GM18520 (cell line): ENCODE measurements at regions not wholly inside any gene's neighbourhood (a gene's known extent, or its start where the extent isn't known, plus 50 kb on each side); places are given as distances from the start of the nearest gene placed in this dataset.

Experiments used
- ATAC-seq: cut with Tn5 transposase; IDR thresholded peaks from one replicate; pipeline ENCODE4 v1.9.1; 2021; ENCODE audit not compliant: unreplicated experiment

GRCh38 chr4:79034544-79034943, 95.3 kb upstream of the PAQR3 start:
- no peak for ATAC-seq

DNA sequence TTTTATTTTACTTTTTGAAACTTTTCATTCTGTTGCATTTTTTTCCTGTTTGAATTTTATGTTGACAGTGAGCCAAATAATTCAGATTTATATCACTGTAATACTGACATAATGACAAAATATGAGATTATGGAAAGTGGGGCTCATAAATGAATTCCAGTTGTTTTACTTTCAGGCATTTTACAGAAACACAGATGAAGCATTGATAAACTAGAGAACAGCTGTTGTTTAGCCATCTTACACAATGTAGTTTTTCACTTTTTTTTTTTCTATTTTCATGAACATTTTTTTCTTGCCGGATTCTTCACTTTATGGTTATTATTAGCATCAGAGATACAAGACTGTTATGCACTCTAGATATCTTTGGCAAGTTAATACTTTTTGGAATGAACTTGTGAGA, 91.7 kb upstream of the PAQR3 start:
- ATAC-seq: no peak

DNA sequence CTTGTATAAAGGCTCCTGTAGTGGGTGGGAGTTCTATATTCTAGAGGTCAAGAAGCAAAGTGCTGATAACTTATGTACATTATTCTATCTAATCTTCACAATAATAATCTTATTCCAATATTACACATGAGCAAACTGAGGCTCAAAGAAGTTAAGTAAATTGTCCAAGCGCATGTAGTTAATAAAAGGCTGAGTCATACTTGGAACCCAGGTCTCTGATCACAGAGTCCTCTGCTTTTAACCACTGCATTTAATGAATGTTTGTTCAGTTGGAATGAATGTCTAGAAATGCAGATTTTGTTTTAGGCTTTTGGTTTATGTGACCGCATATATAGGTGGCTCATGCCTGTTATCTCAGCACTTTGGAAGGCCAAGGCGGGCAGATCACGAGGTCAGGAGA, 88.4 kb upstream of the PAQR3 start:
- ATAC-seq: no peak

GRCh38 chr4:79025170-79025569, 85.9 kb upstream of the PAQR3 start:
- no peak for ATAC-seq

GRCh38 chr4:79023799-79024770, 84.8 kb upstream of the PAQR3 start:
- ATAC-seq: no peak

DNA sequence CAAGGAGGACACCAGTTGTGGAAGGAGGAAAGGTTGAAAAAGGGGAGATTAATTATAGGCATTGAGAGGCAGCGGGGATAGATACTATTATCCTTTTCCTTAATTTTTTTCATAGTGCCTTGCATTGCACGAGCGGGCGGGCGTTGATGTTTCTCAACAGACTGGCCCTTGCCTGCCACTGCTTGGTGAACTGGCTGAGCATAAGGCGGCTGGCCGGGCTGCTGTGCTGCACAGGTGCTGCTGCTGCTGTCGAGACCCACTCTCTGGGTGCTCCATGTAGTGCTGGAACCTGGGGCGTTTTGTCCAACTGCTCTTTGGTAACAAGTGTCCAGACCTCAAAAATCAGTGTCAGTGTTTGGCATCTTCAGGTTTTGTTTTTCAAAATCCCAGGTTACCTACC, 83.3 kb upstream of the PAQR3 start:
- no peak for ATAC-seq

DNA sequence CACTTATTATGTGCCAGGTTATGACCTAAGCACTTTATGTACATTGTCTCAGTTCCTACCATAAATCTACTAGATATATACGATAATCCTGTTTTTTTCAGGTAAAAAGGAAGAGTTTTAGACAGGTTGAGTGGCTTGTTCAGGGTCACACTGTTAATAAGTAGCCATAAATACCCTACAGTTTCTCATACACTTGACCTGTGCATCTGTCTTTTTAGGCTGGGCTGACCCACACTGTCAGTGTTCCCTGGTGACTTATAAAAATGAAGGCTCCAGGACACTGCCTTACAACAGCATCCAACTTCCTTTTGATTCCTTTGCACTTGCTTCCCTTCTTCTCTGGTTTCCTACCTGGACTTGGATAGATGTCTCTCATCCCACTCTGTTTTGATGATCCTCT, 78.2 kb upstream of the PAQR3 start:
- ATAC-seq: no peak

GRCh38 chr4:79016878-79017277, 77.6 kb upstream of the PAQR3 start:
- no peak for ATAC-seq

DNA sequence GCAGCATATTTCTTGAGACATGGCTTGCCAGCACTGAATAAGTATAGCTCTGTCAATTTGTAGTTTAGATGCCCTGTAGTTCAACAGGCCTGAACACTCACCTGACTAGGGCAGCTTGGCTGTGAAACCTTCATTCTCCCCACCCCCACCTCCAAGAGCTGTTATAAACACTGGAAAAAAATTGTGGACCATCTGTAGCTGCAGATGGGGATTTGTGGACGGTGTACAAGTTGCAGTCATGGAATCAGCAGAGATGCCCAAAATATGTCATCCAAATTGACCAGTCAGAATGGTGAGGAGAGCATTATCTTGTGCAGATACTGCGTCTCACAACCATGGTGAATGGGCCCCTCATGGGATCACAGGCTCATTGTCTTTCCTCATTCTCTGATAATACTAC, 76.2 kb upstream of the PAQR3 start:
- ATAC-seq: no peak

DNA sequence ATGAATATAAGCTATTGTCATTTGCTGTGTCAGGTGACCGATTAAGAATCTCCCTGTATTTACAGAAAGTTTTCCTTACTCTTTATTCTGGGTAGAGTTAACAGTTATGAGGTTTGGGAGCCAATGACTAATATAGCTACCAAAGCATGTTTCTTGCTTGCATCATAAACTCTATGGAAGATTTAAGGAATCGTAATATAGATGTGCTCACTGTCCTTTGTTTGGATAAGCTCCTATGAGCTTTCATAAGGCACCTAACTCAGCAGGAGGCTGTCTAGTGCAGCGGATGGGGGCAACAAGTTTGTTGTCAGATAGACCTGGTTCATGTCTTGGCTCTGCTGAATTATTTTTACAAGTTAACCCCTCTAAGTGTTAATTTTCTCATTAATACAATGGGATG, 75.0 kb upstream of the PAQR3 start:
- ATAC-seq: no peak

GRCh38 chr4:79013756-79014155, 74.5 kb upstream of the PAQR3 start:
- no peak for ATAC-seq

DNA sequence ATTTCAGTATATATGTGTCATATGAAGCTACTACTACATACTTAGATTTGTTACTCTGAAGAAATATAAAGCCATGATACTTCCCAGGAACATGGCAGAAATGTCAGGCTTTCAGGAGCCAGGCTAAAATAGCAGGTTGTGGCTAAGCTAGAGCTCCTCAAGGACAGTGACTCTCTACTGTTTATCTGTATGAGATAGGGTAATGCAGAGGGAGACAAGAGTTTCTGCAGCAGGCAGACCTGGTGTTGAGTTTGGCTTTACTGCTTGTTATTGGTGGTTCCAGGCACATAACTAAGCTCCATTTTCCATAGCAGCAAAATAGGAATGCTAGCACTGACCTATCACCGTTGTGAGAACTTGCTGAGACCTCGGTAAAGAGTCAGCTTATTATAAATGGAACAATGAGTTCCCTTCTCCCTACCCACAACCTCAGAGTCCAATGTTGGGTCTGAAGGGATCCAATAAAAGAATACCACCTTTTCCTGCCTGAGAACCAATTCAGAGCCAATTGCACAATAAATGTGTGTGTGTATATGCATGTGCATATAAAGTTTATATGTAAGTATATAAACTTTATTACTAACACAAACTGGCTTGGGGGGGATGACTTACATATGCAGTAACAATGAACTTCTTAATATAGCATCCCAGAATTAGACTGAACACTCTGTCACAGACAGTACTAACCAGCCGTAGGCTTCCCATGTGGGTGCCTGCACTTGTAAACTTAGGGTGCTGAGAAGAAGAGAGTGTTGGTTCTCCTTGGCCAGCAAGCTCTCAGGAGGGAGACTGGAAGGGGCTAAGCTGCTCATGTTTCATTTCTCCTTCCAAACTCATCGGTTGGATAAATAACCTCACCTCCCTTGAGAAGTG, 51.9 kb upstream of the PAQR3 start:
- ATAC-seq: no peak

GRCh38 chr4:78989697-78990270, 50.5 kb upstream of the PAQR3 start:
- ATAC-seq: no peak
